ENCODE measurements at regions not wholly inside any gene's neighbourhood (a gene's known extent, or its start where the extent isn't known, plus 50 kb on each side); places are given as distances from the start of the nearest gene placed in this dataset.
"Not testable (repeated sequence)": the region's sequence is repeated elsewhere in the genome, so short reads cannot be mapped to it uniquely, and the experiment has no call there.

DNA sequence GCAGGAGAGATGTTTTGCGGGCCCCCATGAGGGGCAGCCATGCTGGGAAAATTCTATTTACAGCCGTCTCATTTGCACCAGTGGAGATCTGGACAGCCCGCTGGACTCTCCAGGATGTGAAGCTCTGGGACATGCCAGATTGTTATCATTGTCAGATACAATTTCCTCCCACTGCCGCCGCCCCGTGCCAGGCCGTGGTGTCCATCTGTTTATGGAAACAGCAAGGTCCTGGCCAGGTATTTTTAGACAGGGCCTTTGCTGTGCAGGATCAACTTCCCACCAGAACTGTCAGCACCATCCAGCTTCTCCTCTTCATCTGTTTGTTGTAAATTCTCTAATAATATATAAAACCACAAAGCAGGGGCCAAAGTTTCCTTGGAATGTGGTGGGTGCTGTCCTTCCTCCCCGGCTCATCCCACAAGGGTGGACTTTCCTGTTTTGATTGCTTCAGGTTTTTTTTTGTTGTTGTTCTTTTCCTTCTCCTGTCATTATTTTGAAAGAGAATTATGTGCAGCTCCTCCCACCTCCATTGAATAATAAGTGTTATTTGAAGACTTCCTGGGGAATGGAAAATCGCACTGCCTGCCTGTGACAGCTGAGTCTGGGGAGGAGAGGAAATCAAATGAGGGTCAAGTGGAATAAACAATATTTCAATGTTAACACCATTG lies 398.1 kb downstream of the TNS1 start:
- DNase-seq (ENCODE audit: extremely low read depth in 1 of 2, low read depth in 1 of 2): no peak

DNA sequence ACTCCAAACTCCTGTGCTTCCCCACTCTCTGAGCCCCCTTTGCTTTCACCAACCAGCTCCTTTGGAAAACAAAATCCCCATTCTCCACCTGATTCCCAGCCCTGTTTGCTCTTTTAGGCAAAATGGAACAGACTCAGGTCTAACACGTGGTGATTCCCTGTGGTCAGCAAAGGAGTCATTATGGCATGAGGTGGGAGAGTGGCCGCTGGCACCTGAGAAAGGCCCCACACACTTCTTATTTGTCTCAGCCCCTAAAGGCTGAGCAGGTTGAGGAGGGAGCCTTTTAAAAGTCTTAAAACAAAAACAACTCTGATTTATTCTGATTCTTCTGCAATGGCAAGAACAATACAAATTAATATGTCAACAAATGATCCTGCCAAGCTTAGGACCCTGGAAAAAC lies 401.2 kb downstream of the TNS1 start:
- DNase-seq (ENCODE audit: extremely low read depth in 1 of 2, low read depth in 1 of 2): no peak

GRCh38 chr2:217599906-217600305 lies 402.9 kb downstream of the TNS1 start:
- DNase-seq (ENCODE audit: extremely low read depth in 1 of 2, low read depth in 1 of 2): no peak

GRCh38 chr2:217597681-217598080 lies 405.1 kb downstream of the TNS1 start:
- no peak for DNase-seq (ENCODE audit: extremely low read depth in 1 of 2, low read depth in 1 of 2)

- no peak for DNase-seq (ENCODE audit: extremely low read depth in 1 of 2, low read depth in 1 of 2)
Observed at GRCh38 chr2:217597145-217597544, 405.6 kb downstream of the TNS1 start.

DNA sequence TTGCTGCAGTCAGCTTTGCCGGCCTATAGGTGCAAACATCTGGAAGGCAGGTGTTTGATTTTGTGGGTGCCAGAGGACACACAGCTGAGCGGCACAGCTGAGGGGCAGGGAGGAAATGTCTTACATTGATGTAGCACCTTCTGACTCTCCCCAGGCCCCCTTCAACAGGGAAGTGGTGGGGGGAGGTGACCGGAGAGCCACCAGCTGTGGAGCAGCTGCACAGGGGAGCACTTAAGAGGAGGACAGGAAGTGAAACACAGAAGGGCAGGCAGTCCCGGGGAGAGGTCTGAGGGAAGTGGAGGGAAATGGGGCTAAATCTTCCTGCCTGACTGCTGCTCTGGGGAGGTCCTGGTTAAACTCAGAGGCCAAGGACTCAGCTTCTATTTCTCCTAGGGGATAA lies 409.1 kb downstream of the TNS1 start:
- DNase-seq (ENCODE audit: extremely low read depth in 1 of 2, low read depth in 1 of 2): no peak

DNA sequence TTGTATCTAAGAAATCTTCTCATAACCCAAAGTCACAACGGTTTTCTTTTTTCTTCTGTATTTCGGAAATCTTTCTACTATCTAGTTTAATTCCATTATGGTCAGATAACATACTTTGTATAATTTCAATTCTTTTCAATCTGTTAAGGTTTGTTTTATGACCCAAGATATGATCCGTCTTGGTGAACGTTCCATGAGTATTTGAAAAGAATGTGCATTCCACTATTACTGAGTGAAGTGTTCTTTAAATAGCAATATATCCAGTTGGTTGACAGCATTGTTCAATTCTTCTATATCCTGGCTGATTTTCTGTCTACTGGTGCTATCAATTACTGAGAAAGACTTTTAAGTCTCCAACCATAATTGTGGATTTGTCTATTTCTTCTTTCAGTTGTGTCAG lies 414.5 kb downstream of the TNS1 start:
- DNase-seq (ENCODE audit: extremely low read depth in 1 of 2, low read depth in 1 of 2): no peak

DNA sequence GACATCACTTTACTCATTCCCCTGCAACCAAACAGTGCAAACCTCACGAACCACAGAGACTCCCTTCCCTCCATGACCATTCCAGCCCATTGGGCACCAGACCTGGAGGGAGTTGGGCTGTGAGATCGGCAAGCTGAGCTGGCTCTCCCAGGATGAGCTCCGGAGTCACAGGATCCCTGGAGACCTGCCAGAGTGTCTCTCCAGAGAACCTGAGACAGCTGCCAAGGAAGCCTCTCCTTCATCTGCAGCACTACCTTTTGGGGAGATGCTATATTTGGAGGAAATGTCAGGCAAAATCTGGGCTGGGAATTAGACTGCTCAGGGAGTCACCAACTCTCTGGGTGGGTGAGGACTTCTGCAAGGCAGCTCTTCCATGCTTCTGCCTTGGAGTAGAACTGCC lies 417.4 kb downstream of the TNS1 start:
- no peak for DNase-seq (ENCODE audit: extremely low read depth in 1 of 2, low read depth in 1 of 2)

- DNase-seq (ENCODE audit: extremely low read depth in 1 of 2, low read depth in 1 of 2): not testable (repeated sequence)
Observed at GRCh38 chr2:217580407-217580806, 422.4 kb downstream of the TNS1 start.

DNA sequence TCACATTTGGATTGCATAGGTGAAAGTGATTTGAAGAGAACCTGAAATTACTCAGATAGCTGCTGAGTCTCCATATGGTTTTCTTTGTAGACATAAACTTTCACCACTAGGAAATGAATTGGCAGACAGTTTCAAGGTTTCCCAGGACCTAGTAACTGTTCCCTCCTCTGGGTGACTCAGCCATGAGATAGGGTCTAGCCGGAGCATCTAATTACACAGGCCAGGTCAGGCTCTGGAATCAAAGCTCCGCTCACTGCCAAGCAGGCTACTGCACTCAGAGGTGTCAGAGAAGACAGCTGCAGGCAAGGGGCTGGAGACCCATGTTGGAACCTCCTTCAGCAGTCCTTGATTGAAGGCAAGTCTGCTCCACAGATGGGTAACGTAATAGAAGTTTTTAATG lies 429.2 kb downstream of the TNS1 start:
- DNase-seq (ENCODE audit: extremely low read depth in 1 of 2, low read depth in 1 of 2): no peak

- no peak for DNase-seq (ENCODE audit: extremely low read depth in 1 of 2, low read depth in 1 of 2)
Observed at GRCh38 chr2:217570394-217570793, 432.4 kb downstream of the TNS1 start.

DNA sequence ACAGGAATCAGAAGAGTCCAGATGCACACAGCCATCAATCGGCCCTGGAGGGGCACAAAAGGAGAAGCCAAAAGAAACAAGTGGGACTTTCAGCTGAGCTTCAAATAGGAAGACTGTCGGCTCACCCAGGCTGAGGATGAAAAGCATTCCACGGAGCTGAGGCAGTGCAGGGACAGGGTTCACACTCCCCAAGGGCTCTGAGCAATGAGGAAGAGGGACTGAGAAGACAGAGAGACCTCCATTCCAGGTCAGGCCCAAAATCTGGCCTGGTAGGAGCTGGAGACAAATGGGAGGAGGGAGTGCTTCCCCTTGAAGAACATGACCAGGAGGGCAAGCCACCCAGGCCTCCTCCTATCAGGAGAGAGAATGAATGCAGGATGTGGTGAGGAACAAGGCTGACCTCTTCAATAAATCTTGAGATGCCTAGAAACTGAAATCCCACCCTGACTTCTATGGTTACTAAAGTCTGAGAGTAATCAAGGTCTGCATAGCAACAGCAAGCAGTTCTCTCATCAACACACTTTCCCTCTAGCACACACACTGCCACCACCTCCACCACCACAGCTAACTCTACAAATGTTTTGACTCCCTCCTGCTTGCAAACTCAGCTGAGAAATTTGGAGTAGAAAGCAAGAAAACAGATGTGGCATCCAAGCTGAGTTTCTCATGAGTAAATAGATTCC lies 434.4 kb downstream of the TNS1 start:
- no peak for DNase-seq (ENCODE audit: extremely low read depth in 1 of 2, low read depth in 1 of 2)

- no peak for DNase-seq (ENCODE audit: extremely low read depth in 1 of 2, low read depth in 1 of 2)
Observed at GRCh38 chr2:217563565-217563964, 439.2 kb downstream of the TNS1 start.

DNA sequence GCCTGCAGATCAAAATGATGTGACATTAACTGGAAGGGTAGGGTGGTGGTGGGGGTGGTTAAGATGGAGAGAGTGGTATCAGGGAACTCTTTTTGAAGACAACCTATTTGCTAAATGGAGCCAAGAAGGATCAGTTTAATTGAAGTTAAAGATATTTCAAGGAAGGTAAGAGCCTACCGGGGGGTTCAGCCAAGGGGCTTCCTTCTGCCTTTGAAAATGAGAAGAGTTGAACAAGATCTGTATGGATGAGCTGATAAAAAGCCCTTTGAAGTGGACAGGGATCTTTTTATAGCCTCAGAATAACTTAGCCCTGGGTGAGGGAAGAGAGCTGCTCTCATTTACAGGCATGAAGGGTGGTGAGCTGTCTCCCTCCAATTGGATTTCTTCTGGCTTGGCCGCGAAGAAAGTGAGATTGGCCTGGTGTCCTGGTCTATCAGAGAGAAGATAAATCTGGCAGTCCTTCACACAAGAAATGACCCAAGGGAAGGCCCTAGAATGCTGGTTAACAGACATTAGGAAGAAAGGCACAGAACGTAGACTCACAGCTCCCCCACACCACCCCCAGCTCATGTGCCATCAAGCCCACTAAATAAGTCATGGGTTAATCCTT lies 439.8 kb downstream of the TNS1 start:
- no peak for DNase-seq (ENCODE audit: extremely low read depth in 1 of 2, low read depth in 1 of 2)

GRCh38 chr2:217559084-217559483 lies 443.7 kb downstream of the TNS1 start:
- no peak for DNase-seq (ENCODE audit: extremely low read depth in 1 of 2, low read depth in 1 of 2)

DNA sequence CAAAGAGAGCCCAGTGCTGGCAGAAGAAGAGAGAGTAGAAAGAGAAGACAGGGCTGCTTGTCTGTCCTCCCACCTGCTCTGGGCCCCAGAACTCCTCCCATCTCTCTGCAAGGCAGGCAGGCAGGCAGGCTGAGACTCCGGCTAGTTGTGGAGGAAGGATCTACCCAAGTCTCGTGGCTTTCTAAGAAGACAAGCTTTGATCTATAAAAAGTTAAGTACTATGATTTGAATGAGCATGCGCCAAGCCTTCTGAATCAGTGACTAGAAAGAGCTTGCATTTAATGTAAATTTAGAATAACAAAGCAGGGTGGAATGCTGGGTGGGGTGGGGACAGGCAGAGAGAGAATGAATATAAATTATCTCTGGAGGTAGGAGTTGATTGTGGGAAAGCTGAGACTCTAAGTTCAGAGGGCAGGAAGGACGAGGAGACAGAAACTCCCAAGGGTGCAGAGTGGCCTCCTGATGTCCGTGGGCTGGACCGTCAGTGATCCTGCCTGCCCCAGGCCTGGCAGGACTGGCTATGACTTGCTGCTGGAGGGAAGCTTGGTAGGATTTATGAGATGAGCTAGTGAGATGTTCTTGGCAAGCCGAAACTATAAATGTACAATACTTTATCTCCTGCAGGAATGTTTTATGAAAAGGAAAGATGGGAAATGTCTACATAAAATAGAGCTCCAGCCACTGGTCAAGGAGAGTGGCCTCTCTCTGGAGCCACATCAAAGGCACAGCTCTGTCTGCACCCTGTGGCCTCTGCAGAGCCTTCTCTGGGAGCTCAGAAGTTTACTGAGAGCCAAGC lies 447.5 kb downstream of the TNS1 start:
- no peak for DNase-seq (ENCODE audit: extremely low read depth in 1 of 2, low read depth in 1 of 2)

DNA sequence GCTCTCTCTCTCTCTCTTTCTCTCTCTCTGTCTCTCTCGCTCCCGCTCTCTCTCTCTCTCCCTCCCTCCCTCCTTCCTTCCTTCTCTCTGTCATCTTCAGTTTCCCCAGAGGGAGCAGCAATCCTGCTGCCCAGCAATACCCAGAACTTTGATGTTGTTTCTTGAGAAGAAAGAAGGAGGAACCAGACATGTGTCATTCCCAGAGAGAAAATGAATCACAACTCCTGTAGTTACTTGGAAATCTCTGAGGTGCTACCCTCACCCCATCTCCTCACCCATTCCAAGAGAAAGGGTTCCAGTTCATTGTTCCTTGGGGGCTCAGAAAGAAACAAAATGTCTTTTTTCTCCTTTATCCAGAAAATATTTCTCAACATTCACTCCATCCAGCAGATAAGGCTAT lies 449.1 kb downstream of the TNS1 start:
- DNase-seq (ENCODE audit: extremely low read depth in 1 of 2, low read depth in 1 of 2): no peak

DNA sequence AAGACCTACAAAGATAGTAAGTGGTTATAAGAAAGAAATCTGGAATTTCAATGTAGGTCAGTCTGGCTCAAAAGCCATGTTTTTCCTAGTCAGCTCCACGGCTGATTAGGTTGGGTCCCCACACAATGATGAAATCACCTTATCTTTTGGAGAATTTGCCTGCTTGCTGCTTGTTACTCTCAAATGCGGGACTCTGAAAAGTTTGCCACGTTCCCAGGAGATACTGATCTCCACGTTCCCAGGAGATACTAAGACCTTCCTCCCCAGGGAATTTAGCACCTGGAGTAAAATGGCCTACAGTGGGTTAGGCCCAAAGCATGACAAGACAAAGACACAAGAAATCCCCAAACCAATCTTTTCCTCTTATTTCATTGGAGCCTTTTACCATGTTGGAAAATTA lies 449.6 kb downstream of the TNS1 start:
- no peak for DNase-seq (ENCODE audit: extremely low read depth in 1 of 2, low read depth in 1 of 2)

GRCh38 chr2:217552081-217552480 lies 450.7 kb downstream of the TNS1 start:
- no peak for DNase-seq (ENCODE audit: extremely low read depth in 1 of 2, low read depth in 1 of 2)

- DNase-seq (ENCODE audit: extremely low read depth in 1 of 2, low read depth in 1 of 2): no peak
Observed at GRCh38 chr2:217551252-217551899, 451.4 kb downstream of the TNS1 start.

- DNase-seq (ENCODE audit: extremely low read depth in 1 of 2, low read depth in 1 of 2): no peak
Observed at GRCh38 chr2:217539126-217539525, 463.7 kb downstream of the TNS1 start.

Measured in stimulated activated CD8-positive, alpha-beta memory T cell treated with anti-CD3 and anti-CD28 coated beads, Interleukin-7, amount 100 ng/mL, for 48 hours (primary cell).